DMS79 treated with DMSO at 0.1 percent for 48 hours (cell line): ENCODE measurements at regions not wholly inside any gene's neighbourhood (a gene's known extent, or its start where the extent isn't known, plus 50 kb on each side); places are given as distances from the start of the nearest gene placed in this dataset.
"Not testable (repeated sequence)": the region's sequence is repeated elsewhere in the genome, so short reads cannot be mapped to it uniquely, and the experiment has no call there.

Experiments used
- DNase-seq: peaks from one replicate; lab custom pipeline; 2025; lab: John Stamatoyannopoulos, UW

DNA sequence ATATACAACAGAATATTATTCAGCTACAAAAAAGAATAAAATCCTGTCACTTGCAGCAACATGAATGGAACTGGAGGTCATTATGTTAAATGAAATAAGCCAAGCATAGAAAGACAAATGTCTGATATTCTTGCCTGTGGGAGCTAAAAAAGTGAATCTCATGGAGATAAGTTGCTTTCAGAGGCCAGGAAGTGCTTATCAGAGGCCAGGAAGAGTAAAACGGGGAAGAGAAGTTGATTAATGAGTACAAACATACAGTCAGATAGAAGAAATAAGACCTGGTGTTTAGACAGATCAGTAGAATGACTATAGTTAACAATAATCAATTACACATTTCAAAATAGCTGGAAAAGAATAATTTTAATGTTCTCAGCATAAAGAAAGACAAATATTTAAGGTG, 54.4 kb upstream of the CPHXL start:
- no peak for DNase-seq

DNA sequence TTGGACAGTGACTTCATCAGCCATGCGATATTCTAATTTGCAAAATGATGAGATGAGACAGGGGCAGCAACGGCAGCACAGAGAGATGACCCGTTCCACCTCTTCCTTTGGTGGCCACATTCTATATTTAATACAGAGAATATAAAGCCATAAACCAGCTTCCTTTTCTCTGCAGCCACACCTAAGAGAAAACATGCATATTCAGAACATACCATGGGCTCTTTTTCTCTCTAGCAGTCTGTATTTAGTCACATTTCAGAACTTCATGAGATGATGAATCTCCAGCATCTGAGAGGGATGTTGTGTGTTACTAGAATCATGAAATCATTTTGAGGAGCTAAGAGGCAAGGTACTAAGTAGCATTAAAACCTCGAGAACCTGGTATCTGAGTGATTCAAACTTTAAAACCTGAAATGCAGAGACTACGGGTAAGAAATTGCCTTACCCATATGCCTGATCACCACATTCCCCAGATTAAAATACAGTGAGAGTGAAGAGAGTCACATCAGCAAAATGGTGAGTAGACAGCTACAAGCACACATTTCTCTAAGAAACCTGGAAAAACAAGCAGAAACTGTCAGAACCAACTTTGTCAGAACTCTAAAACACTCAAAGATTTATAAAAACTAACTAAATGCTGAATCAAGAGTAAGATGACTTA, 55.5 kb upstream of the CPHXL start:
- DNase-seq, result no peak

DNA sequence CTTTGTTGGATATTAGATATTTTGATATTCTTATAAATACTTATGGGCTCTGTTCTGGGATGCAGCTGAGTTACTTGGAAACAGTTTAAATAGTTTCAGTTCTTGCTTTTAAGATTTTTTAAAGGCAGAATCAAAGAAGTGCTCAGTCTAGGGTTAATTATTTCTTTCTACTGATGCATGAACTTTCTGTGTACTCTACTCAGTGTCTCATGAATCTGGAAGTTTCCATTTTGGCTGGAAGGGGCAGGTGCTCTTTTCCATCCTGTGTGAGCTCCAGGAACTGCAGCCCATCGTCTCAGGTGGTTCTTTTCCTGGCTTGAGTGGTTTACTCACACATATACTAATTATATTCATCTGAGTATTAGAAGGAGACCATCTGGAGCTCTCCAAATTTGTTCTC, 61.1 kb upstream of the CPHXL start:
- no peak for DNase-seq

DNA sequence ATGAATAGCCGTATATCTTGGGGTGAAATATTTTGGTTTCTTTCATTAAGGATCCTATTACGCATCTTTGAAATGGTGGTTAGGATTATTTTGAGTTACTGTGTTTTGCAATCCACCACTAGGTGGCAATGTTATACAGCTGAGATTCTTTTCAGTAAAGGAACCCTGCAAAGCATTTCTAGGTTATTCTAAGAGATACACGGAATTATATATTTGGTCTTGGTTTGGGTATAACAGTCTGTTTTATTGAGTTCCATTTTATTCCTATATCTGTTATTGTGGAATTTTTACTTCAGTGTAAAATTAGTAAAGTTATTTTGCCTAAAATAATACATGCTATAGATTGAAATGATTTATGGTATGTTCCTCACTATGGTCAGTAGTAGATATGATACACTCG, 62.9 kb upstream of the CPHXL start:
- DNase-seq, result peak; percentile 13

DNA sequence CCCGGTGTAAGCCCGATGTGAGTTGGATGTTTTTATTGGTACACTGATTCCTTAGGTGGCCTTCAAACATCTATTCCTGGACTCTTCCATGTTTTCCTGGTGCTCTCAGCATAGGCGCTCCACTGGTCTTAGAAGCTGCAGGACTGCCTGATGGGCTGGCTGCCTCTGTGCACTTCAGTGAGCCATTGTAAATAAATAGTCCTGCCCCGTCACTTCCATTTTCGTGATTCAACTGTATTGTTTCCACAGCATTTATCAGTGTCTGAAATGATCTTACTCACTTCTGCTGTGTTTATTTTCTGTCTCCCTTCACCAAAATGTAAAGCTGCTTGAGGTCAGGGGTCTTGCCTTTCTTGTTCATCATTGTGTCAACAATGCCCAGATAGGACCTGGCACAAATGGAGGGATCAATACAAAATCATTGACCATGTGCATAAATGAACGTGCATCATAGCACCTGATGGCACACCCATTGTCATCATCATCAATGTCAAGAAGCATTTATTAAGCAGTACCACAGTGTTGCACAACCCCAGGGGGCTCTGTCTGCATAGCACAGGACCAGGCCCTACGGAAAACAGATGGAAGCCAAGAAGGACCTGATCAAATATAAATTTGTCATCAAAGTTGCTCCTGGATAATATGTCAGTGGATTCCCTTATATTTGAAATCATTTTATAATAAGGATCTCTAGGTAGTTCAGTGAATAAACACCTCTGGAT, 66.6 kb upstream of the CPHXL start:
- DNase-seq, result no peak

DNA sequence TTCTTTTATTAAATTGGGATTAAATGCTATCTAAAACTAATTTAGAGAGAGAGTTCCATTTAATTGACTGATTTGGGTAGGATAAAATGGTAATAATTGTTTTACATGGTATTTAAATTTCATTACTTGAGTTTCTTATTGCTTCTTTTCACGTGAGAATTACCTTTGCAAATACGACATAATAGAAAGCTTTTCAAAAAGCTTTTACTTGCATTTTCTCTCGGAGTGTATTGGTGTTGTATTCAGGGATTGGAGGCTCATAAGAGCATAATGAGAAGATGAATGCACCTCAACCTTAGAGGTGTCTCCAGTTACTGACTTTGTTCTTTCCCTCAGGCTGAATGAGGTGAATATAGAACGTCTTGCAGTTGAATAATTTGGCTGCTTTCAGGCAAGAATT, 67.4 kb upstream of the CPHXL start:
- DNase-seq, result no peak

DNA sequence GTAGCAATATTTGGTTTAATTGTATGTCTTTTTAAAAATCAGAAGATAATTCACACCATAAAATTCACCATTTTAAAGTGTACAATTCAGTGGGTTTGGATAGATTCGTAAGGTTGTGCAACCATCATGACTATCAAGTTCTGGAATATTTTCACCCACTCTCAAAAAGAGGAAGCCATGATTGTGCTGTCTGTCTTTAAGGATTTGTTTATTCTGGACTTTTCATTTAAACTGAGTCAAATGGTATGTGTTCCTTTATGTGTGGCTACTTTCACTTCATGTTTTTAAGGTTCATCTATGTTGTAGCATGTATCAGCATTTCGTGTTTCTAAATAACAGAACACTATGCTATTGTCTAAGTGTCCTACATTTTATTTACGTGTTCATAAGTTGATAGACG, 68.1 kb upstream of the CPHXL start:
- no peak for DNase-seq

DNA sequence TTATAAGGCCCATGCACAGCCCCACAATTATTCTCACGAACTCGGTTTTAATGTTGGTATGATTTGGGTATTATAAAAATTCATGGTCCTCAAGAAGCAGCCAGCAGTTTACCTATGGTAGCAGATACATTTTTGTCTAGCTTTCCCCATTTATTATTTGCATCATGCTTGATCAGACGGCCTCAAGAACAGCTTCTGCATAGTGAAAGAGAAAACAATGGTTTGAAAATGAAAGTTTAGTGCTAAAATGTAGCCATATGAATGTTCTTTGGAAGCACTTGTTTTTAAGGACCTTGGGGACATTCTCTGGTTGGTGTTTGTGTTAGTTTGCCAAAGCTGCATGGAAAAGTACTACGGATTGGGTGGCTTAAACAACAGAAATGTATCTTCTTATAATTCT, 72.4 kb upstream of the CPHXL start:
- no peak for DNase-seq

DNA sequence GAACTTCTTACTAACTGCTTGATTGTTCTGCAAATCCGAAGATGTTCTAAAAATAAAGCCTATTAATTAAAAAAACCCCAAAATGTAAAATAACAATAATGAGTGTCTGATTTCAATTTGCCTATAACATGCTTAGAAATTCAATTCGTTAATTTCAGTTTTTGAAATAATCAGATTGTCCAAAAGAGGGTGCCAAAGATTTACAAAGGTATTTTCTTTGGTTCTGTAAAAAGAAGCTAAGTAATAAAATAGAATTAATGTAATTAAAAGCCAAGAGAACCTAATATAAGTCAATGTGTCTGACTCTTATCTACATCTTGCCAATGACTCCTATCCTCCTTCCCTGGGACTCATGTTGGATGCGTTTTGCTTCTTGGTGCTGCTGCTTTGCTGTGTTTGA, 75.0 kb upstream of the CPHXL start:
- DNase-seq, result no peak

DNA sequence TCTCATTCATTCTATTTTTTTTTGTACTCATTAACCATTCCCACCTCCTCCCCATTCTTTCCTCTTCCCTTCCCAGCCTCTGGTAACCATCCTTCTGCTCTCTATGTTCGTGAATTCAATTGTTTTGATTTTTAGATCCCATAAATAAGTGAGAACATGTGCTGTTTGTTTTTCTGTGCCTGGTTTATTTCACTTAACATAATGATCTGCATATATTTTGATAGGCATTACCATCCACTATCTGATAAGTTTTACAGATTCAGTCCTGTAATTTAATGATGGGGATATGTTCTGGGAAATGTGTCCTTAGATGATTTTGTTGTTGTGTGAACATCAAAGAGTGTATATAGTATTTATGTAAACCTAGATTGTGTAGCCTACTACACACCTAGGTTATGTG, 77.5 kb upstream of the CPHXL start:
- no peak for DNase-seq

DNA sequence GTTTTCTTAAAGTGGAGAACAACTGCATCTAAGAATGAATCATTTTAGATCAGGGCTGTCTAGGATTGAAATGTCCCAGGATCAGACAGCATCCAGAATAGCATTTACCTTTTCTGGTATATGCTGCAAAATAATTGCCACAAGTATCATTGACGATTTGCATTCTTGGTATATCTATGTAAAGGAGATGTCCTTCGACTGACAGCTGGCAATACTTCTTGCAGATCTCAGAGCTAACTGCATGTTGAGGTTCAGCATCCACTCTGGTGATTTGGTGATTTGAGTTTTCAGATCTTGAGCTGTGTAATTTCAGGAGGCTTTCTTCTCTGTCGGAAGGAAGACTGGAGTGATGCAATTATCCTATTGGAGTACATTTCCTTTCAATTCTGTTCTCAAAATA, 78.1 kb upstream of the CPHXL start:
- no peak for DNase-seq

DNA sequence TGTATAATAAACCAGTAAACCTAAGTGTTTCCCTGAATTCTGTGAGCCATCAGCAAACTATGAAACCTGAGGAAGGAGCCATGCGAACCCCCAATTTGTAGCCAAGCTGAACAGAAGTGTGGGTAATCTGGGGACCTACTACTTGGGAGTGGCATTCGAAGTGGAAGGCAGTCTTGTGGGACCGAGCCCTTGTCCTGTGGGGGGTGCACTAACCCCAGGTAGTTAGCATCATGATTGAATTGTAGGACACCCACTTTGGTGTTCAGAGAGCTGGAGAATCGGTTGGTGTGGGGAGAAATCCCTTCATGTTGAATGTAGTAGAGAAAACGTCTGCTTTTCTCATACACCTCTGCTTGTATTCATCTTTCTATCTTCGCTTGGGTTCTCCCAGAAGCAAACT, 79.7 kb upstream of the CPHXL start:
- DNase-seq, result no peak

DNA sequence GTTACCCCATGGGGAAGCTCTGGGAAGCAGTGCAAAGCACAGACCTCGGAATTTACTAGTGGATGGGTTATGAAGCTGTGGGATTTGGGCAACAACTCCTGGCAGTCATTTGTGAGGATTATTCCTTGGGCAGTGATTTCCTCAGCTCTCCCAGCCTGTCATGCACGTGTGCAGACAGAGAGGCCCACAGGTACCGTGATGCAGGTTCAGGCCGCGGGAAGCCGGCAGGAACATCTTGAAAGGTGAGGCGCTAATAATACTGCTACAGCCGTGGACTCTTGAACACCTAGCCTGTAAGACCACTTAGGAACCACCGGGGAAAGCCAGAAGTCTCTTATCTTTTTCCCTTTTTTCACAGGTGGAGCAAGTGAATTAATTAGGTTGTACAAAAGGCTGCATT, 80.2 kb upstream of the CPHXL start:
- DNase-seq, result no peak

DNA sequence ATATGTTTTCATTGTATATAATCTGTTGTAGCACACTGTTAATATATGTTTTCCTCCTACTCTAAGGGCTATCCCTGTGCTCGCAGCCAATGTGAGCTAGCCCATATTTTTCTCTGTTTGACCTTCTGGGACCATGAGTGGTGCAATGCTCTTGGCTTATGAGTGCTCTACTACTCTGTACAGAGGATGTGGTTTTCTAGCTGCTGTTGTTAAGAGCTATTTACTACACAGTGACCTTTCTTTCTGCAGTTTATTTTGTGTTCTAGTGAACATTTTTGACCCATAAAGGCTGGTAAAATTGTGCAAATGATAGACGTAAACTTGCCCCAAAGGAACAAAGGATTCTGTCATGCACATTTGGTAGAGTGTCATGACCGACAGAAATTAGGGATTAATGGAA, 84.1 kb upstream of the CPHXL start:
- no peak for DNase-seq

DNA sequence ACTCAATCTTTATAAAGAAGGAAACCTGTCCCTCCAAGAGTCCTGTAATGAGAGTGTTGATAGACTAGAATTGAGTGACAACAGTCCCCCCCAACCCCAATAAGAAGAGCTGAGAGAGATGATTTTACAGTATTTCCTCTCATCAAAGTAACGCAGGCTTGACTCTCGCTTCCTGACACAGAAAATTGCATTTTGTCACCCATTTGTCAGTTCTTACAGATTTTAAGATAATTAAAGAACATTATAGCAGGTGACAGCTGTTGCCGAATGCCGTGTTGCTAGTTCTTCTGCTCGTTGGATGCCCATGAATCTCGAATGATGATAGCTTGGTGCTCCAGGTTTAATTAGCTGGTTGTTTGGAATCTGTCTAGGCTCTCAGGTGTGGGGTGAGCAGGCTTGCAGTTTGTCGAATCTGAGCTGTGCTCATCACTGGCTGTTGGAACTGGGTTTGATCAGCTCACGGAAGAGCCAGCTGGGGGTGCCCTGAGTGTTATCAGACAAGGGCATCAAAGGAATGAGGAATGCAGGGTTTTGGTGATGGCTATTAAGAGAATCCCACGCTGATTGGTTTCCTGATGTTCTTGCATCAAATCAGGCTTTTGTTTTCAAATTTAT, 84.8 kb upstream of the CPHXL start:
- DNase-seq, result no peak

DNA sequence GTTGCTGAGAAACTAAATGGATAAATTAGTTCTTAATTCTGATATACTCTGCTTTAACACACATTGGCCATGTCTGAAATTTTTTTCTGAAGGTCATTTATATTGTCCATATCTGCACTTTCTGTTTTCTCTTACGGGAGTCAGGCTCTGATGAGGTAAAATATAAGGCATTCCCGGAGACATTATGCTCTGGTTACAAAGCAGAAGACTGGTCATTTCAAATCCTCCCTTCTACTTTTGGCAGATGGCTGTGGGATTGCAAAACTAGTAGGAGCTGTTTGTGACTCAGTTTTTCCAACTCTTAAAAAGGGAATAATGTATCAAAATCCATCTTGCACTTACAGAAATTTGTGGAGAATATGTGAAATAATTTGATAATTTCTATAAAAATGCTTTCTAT, 92.2 kb upstream of the CPHXL start:
- DNase-seq, result no peak

DNA sequence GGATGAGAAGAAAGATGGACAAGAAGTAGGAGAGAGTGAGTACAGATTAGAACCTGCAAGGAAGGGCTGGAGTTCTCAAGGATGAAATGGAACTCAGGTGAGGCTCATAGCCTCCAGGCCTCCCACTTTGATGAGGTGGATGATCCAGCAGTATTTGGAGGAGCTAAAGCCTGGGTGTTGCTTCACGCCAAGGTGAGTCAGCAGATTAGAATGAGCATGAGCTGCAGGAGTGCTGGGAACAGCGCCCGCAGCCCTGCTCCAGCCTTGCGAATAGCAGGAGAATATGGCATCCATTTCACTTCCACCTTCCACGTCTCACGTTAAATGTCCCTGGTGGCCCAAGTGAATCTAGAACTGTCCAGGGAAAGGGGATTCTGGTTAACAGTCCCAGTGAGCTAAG, 94.4 kb upstream of the CPHXL start:
- no peak for DNase-seq

DNA sequence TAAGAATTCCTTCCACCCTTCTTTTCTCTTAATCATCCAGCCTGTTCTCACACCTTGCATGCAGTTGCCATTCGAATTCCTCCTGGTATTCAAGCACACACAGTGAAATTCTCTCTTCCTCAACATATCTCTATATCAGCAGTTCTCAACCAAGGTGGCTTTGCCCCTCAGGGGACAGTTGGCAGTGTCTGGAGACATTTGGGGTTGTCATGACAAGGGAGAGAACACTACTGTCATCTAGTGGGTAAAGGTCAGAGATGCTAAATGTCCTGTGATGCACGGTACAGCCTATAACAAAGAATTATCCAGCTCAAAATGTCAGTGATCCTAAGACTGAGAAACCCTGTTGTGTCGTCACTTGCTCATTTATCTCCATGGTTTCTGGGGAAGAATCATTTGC, 94.8 kb upstream of the CPHXL start:
- DNase-seq, result no peak

DNA sequence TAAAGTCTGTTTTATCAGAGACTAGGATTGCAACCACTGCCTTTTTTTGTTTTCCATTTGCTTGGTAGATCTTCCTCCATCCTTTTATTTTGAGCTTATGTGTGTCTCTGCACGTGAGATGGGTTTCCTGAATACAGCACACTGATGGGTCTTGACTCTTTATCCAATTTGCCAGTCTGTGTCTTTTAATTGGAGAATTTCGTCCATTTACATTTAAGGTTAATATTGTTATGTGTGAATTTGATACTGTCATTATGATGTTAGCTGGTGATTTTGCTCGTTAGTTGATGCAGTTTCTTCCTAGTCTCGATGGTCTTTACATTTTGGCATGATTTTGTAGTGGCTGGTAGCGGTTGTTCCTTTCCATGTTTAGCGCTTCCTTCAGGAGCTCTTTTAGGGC, 99.5 kb upstream of the CPHXL start:
- not testable (repeated sequence) for DNase-seq

DNA sequence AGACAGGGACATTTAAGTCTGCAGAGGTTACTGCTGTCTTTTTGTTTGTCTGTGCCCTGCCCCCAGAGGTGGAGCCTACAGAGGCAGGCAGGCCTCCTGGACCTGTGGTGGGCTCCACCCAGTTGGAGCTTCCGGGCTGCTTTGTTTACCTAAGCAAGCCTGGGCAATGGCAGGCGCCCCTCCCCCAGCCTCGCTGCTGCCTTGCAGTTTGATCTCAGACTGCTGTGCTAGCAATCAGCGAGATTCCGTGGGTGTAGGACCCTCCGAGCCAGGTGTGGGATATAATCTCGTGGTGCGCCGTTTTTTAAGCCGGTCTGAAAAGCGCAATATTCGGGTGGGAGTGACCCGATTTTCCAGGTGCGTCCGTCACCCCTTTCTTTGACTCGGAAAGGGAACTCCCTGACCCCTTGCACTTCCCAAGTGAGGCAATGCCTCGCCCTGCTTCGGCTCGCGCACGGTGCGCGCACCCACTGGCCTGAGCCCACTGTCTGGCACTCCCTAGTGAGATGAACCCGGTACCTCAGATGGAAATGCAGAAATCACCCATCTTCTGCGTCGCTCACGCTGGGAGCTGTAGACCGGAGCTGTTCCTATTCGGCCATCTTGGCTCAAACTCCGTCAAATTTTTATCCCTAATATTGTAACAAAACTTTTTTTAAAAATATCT, 101.2 kb upstream of the CPHXL start:
- not testable (repeated sequence) for DNase-seq

DNA sequence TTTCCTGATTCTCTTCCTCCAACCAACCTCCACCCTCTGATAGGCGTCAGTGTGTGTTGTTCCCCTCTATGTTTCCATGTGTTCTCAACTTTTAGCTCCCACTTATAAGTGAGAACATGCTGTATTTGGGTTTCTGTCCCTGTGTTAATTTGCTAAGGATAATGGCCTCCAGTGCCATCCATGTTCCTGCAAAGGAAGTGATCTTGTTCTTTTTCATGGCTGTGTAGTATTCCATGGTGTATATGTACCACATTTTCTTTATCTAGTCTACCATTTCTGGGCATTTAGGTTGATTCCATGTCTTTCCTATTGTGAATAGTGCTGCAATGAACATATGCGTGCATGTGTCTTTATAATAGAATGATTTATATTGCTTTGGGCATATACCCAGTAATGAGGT, 107.1 kb upstream of the CPHXL start:
- DNase-seq, result not testable (repeated sequence)

DNA sequence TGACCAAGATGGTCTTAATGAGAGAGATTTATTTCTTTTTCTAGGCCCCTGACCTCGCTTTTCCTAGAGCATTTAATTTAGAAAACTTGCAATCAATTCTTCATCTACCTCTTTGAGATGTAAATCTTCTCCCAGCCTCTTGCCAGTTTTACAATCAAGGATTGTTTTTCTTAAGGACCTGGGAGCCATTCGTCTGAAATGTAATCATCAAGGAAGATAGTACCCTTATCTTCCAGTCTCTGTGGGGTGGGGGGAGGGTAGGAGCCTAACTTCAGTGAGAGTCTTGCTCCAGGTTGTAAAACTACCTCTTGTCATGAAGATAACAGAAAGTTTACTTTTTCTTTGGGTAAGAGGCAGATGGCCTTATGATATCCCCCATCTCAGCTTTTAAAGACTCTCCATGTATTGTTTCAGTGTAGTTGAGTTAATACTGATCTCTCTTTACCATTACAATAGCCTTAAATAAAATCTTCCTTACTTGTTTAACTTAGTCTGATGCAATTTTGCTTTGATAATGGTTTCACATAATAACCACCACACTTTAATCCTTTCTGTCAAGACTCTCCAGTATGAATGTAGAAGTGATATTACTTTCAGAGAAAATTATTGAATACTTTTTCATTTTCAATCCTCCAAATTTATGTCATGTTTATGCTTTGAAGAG, 110.2 kb upstream of the CPHXL start:
- no peak for DNase-seq

DNA sequence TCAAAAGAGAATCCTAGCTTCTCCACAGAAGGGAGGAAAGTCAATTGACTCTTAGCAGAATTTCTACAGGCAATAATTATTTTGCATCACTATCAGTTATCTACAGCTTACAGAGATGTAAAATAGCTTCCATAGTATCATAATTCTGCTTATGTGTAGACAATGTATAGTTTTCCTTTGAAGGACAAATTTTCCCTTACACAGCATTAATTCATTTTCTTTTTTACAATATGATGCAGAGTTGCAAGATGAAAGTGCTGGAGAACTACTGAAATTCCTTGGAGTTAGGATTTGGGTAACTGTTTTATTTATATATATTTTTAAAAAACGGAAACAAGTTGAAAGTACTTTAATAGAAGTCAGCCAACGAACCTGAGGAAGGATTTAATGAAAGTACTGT, 111.0 kb upstream of the CPHXL start:
- DNase-seq, result no peak
